HG03139 (cell line): ENCODE measurements at regions not wholly inside any gene's neighbourhood (a gene's known extent, or its start where the extent isn't known, plus 50 kb on each side); places are given as distances from the start of the nearest gene placed in this dataset.
"Not testable (repeated sequence)": the region's sequence is repeated elsewhere in the genome, so short reads cannot be mapped to it uniquely, and the experiment has no call there.

Source experiments
- ATAC-seq: cut with Tn5 transposase; IDR thresholded peaks from one replicate; pipeline ENCODE4 v1.9.1; 2021; ENCODE audit not compliant: unreplicated experiment

- ATAC-seq, result no peak
These were observed 374.9 kb upstream of the IRAK1BP1 start for GRCh38 chr6:78492351-78493017.

- no peak for ATAC-seq
These were observed 366.9 kb upstream of the IRAK1BP1 start for GRCh38 chr6:78500299-78501089.

- ATAC-seq, result no peak
These were observed 364.9 kb upstream of the IRAK1BP1 start for GRCh38 chr6:78502386-78502887.

GRCh38 chr6:78505178-78505577 is 362.2 kb upstream of the IRAK1BP1 start:
- ATAC-seq, result no peak

- no peak for ATAC-seq
These were observed 356.3 kb upstream of the IRAK1BP1 start for GRCh38 chr6:78511009-78511408.

- ATAC-seq, result no peak
These were observed 353.5 kb upstream of the IRAK1BP1 start for GRCh38 chr6:78513856-78514255.

- ATAC-seq, result no peak
These were observed 352.1 kb upstream of the IRAK1BP1 start for GRCh38 chr6:78515271-78515670.

- no peak for ATAC-seq
These were observed 350.0 kb upstream of the IRAK1BP1 start for GRCh38 chr6:78517399-78517798.

GRCh38 chr6:78523622-78524021 is 343.7 kb upstream of the IRAK1BP1 start:
- ATAC-seq, result no peak

GRCh38 chr6:78525976-78526375 is 341.4 kb upstream of the IRAK1BP1 start:
- ATAC-seq, result no peak

- ATAC-seq, result no peak
These were observed 340.9 kb upstream of the IRAK1BP1 start for GRCh38 chr6:78526432-78526831.

- no peak for ATAC-seq
These were observed 338.4 kb upstream of the IRAK1BP1 start for GRCh38 chr6:78528926-78529325.

- ATAC-seq, result no peak
These were observed 337.1 kb upstream of the IRAK1BP1 start for GRCh38 chr6:78530208-78530607.

GRCh38 chr6:78533426-78533825 is 333.9 kb upstream of the IRAK1BP1 start:
- no peak for ATAC-seq

GRCh38 chr6:78533876-78534275 is 333.5 kb upstream of the IRAK1BP1 start:
- ATAC-seq, result no peak

GRCh38 chr6:78538002-78538401 is 329.3 kb upstream of the IRAK1BP1 start:
- no peak for ATAC-seq

GRCh38 chr6:78547636-78548035 is 319.7 kb upstream of the IRAK1BP1 start:
- not testable (repeated sequence) for ATAC-seq

- no peak for ATAC-seq
These were observed 316.0 kb upstream of the IRAK1BP1 start for GRCh38 chr6:78551361-78551760.

- ATAC-seq, result no peak
These were observed 314.9 kb upstream of the IRAK1BP1 start for GRCh38 chr6:78552435-78552834.

GRCh38 chr6:78554341-78554740 is 313.0 kb upstream of the IRAK1BP1 start:
- ATAC-seq, result no peak

- no peak for ATAC-seq
These were observed 308.3 kb upstream of the IRAK1BP1 start for GRCh38 chr6:78559056-78559455.

- no peak for ATAC-seq
These were observed 306.3 kb upstream of the IRAK1BP1 start for GRCh38 chr6:78561015-78561414.
